Mammary epithelial cell (primary cell): ENCODE measurements at regions not wholly inside any gene's neighbourhood (a gene's known extent, or its start where the extent isn't known, plus 50 kb on each side); places are given as distances from the start of the nearest gene placed in this dataset.

Experiments
- CTCF ChIP-seq, 2 donors: IDR thresholded peaks in 1 of 2; conservative IDR thresholded peaks in 1 of 2; 2 replicates each; pipeline ENCODE4 v1.5.1; 2011 to 2012; ENCODE audit warnings: inconsistent platforms in 2 of 2, low read length in 2 of 2, mild to moderate bottlenecking in 2 of 2, control low read depth in 1 of 2, low read depth in 1 of 2; ENCODE audit not compliant: insufficient read depth in 1 of 2; ENCODE audit errors: extremely low read depth in 1 of 2
- EZH2 ChIP-seq: IDR thresholded peaks from 2 replicates; pipeline ENCODE4 v1.6.1; 2012; ENCODE audit warnings: low read length, inconsistent platforms, borderline replicate concordance

DNA sequence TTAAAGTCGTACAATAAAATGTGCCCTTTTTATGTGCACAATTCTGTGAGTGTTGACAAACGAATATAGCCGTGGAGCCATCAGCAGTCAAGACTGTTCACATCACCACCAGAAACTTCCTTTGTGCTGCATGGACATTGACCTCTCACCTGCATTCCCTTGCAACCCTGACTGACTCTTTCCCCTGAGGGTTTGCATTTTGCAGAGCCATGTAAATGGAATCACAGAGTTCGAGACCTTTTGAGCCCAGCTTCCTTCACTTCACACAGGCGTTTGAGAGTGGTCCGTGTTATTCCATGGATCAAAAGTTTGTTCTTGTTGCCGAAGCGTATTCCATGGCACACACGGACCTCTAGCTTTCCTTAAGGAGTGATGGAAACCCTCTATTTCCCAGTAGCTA is 328.2 kb downstream of the DRD1 start:
- TF ChIP-seq EZH2 (no peak), CTCF (conservative IDR thresholded peaks at IDR 0.05 in 1 of 2, IDR thresholded peaks at IDR 0.05 in 1 of 2; ENCODE audit: extremely low read depth in 1 of 2, insufficient read depth in 1 of 2, low read depth in 1 of 2, low read length in 2 of 2) (no peak)
